SK-N-SH (cell line): ENCODE measurements at regions not wholly inside any gene's neighbourhood (a gene's known extent, or its start where the extent isn't known, plus 50 kb on each side); places are given as distances from the start of the nearest gene placed in this dataset.

Experiments used
- CTCF ChIA-PET: fragments of 300-600, 350-600 bp; formaldehyde crosslinking; extraction: SDS; loops from one replicate; lab custom pipeline; 2021; lab: Yijun Ruan, JAX
- POLR2A ChIA-PET: fragments of 350-600 bp; sonication (Branson Sonifier 250); formaldehyde crosslinking; extraction: SDS; loops from one replicate; lab custom pipeline; 2020; ENCODE audit warnings: antibody characterized with exemption, inconsistent platforms; lab: Yijun Ruan, JAX
- DNase-seq: peaks from one replicate; pipeline ENCODE4 v3.0.0; 2012
- H2AFZ ChIP-seq: fragments of 200-600 bp; sonication (generic); 2 replicates; pipeline ENCODE4 v1.8.1; 2016; ENCODE audit warnings: antibody characterized with exemption, mild to moderate bottlenecking, low read depth
- H3F3A ChIP-seq: fragments of 200-600 bp; sonication (generic); replicated peaks from 2 replicates; pipeline ENCODE3; 2016; ENCODE audit warnings: antibody characterized with exemption, mild to moderate bottlenecking; ENCODE audit not compliant: insufficient read depth
- H3K27ac ChIP-seq, 2 experiments: fragments of 200-500 bp in 1 of 2; fragments of 200-600 bp in 1 of 2; sonication (Bioruptor generic) in 1 of 2; sonication (generic), shearing (Covaris generic) in 1 of 2; 2 replicates each; pipeline versions ENCODE4 v1.5.1 to v1.6.1; 2014 to 2016; ENCODE audit warnings: low read depth in 2 of 2, inconsistent platforms in 1 of 2, low read length in 1 of 2, mild to moderate bottlenecking in 1 of 2, mixed read lengths in 1 of 2
- H3K27me3 ChIP-seq: fragments of 200-600 bp; sonication (generic), shearing (Covaris generic); 2 replicates; pipeline ENCODE4 v1.6.1; 2016; ENCODE audit warnings: mixed run types; ENCODE audit not compliant: insufficient read depth
- H3K36me3 ChIP-seq, 2 experiments: fragments of 200-500 bp in 1 of 2; fragments of 200-600 bp in 1 of 2; sonication (Bioruptor generic) in 1 of 2; sonication (generic) in 1 of 2; replicated peaks in 1 of 2; 2 replicates each; pipeline versions ENCODE3 to v1.5.1; 2014 to 2016; ENCODE audit warnings: low read length in 1 of 2, mild to moderate bottlenecking in 1 of 2; ENCODE audit not compliant: insufficient read depth in 2 of 2, control insufficient read depth in 1 of 2
- H3K4me1 ChIP-seq, 2 experiments: fragments of 200-500 bp in 1 of 2; fragments of 200-600 bp in 1 of 2; sonication (Bioruptor generic) in 1 of 2; sonication (generic), shearing (Covaris generic) in 1 of 2; 2 replicates each; pipeline versions ENCODE4 v1.5.1 to v1.6.1; 2014 to 2016; ENCODE audit warnings: low read depth in 1 of 2, low read length in 1 of 2, mixed run types in 1 of 2; ENCODE audit not compliant: insufficient read depth in 2 of 2, control insufficient read depth in 1 of 2
- H3K4me2 ChIP-seq: fragments of 200-600 bp; sonication (generic), shearing (Covaris generic); 2 replicates; pipeline ENCODE4 v1.6.1; 2017; ENCODE audit warnings: mixed run types
- H3K4me3 ChIP-seq, 2 experiments: fragments of 200-500 bp in 1 of 2; fragments of 200-600 bp in 1 of 2; sonication (Bioruptor generic) in 1 of 2; sonication (generic), shearing (Covaris generic) in 1 of 2; 2 replicates each; pipeline versions ENCODE4 v1.5.1 to v1.8.1; 2014 to 2016; ENCODE audit warnings: low read depth in 2 of 2, inconsistent platforms in 1 of 2, low read length in 1 of 2, mild to moderate bottlenecking in 1 of 2, mixed read lengths in 1 of 2, moderate library complexity in 1 of 2
- H3K79me2 ChIP-seq: fragments of 200-600 bp; sonication (generic); 2 replicates; pipeline ENCODE4 v1.8.1; 2017; ENCODE audit warnings: mild to moderate bottlenecking; ENCODE audit not compliant: insufficient read depth
- H3K9ac ChIP-seq: fragments of 200-600 bp; sonication (generic); 2 replicates; pipeline ENCODE4 v1.6.1; 2017; ENCODE audit warnings: mixed run types
- H3K9me2 ChIP-seq: fragments of 200-600 bp; sonication (generic); 2 replicates; pipeline ENCODE4 v1.6.1; 2017; ENCODE audit warnings: mixed run types
- H3K9me3 ChIP-seq: fragments of 200-600 bp; sonication (generic); 2 replicates; pipeline ENCODE4 v1.6.1; 2017; ENCODE audit warnings: mixed run types, mild to moderate bottlenecking, moderate library complexity
- H4K20me1 ChIP-seq: fragments of 200-600 bp; sonication (generic); 2 replicates; pipeline ENCODE4 v1.6.1; 2017; ENCODE audit warnings: mild to moderate bottlenecking, mixed run types; ENCODE audit not compliant: insufficient read depth
- CTCF ChIP-seq: fragments of 200-600 bp; sonication (generic); IDR thresholded peaks from 2 replicates; pipeline ENCODE4 v1.6.1; 2017; ENCODE audit warnings: antibody characterized with exemption, mild to moderate bottlenecking, moderate library complexity
- FOSL2 ChIP-seq: IDR thresholded peaks from 2 replicates; pipeline ENCODE4 v1.4.0; 2012; ENCODE audit warnings: low read depth, mild to moderate bottlenecking, moderate library complexity, borderline replicate concordance
- FOXJ3 ChIP-seq: sonication (generic); formaldehyde crosslinking; IDR thresholded peaks from 2 replicates; pipeline ENCODE4 v1.5.1; 2020; ENCODE audit warnings: mild to moderate bottlenecking, missing genetic modification reagents
- FOXM1 ChIP-seq: IDR thresholded peaks from 2 replicates; pipeline ENCODE4 v1.4.0; 2012; ENCODE audit warnings: low read depth, mild to moderate bottlenecking
- GABPA ChIP-seq: IDR thresholded peaks from 2 replicates; pipeline ENCODE4 v1.4.0; 2012; ENCODE audit warnings: low read depth, mild to moderate bottlenecking
- JUND ChIP-seq: IDR thresholded peaks from 2 replicates; pipeline ENCODE4 v1.4.0; 2012
- RFX5 ChIP-seq: IDR thresholded peaks from 2 replicates; pipeline ENCODE4 v1.6.1; 2012; ENCODE audit warnings: mild to moderate bottlenecking, improper control_type of control experiment, low read length
- RXRA ChIP-seq: IDR thresholded peaks from 2 replicates; pipeline ENCODE4 v1.4.0; 2012; ENCODE audit warnings: low read depth, mild to moderate bottlenecking, borderline replicate concordance
- SMC3 ChIP-seq: IDR thresholded peaks from 2 replicates; pipeline ENCODE4 v1.6.1; 2012; ENCODE audit warnings: low read depth, low read length, improper control_type of control experiment
- USF2 ChIP-seq: fragments of 150-350 bp; IDR thresholded peaks from 2 replicates; pipeline ENCODE4 v1.6.1; 2017; ENCODE audit warnings: antibody characterized with exemption, low read length, low read depth, borderline replicate concordance
- WGBS: methylation state at CpG from one replicate; pipeline ENCODE4 v1.1.6; 2017; ENCODE audit warnings: low lambda C conversion rate; 5-methylcytosine and 5-hydroxymethylcytosine counted together

- H4K20me1 ChIP-seq: no peaks in the 10 kb centered on the region
- ChIA-PET POLR2A (no interaction called here), CTCF (no interaction called here)
- WGBS: 100% methylated on average over 4 of the region's 4 CpGs
- no peaks in the 10 kb centered on the region for H3K9me3 ChIP-seq
- H3K27me3 ChIP-seq: no peaks in the 10 kb centered on the region
- H3K9ac ChIP-seq: no peak overlapping the region
- H3F3A ChIP-seq: no peaks in the 10 kb centered on the region
- H3K79me2 ChIP-seq: no peaks in the 10 kb centered on the region
- H3K9me2 ChIP-seq: no peaks in the 10 kb centered on the region
- DNase-seq: no peak
- TF ChIP-seq SMC3: no peak
- no peak for TF ChIP-seq FOXJ3 (CRISPR knock-in tag)
- H3K27ac ChIP-seq: no peak overlapping the region
- no peak overlapping the region for H2AFZ ChIP-seq
- H3K4me3 ChIP-seq: no peak overlapping the region
- no peak overlapping the region for H3K4me2 ChIP-seq
- H3K4me1 ChIP-seq: peaks cover 0 to 4% of the 10 kb centered on the region in 2 experiments; a peak in 1 of 4 replicates
- no peaks in the 10 kb centered on the region for H3K36me3 ChIP-seq
These were observed 89.9 kb upstream of the TBL1XR1 start for GRCh38 chr3:177287231-177287630.

- WGBS: 92% methylated on average over 8 of the region's 8 CpGs
These were observed 93.4 kb upstream of the TBL1XR1 start for GRCh38 chr3:177290633-177291032.

More at GRCh38 chr3:177290633-177291032, 93.4 kb upstream of the TBL1XR1 start:
- no peak overlapping the region for H2AFZ ChIP-seq
- H3F3A ChIP-seq: no peaks in the 10 kb centered on the region
- ChIA-PET CTCF (no interaction called here), POLR2A (no interaction called here)
- no peak overlapping the region for H3K27ac ChIP-seq
- no peaks in the 10 kb centered on the region for H4K20me1 ChIP-seq
- no peak for DNase-seq
- H3K79me2 ChIP-seq: no peaks in the 10 kb centered on the region
- peaks cover 0 to 2% of the 10 kb centered on the region in 2 experiments; a peak in 1 of 4 replicates for H3K4me1 ChIP-seq
- no peak for TF ChIP-seq RFX5
- no peak for TF ChIP-seq CTCF
- TF ChIP-seq USF2: no peak
- no peak for TF ChIP-seq FOSL2
- no peak for TF ChIP-seq FOXM1
- TF ChIP-seq JUND: no peak
- no peak for TF ChIP-seq RXRA
- no peak for TF ChIP-seq GABPA
- H3K36me3 ChIP-seq: no peaks in the 10 kb centered on the region
- H3K27me3 ChIP-seq: no peaks in the 10 kb centered on the region
- H3K9me3 ChIP-seq: no peaks in the 10 kb centered on the region
- H3K4me2 ChIP-seq: no peak overlapping the region
- H3K4me3 ChIP-seq: no peak overlapping the region
- no peaks in the 10 kb centered on the region for H3K9me2 ChIP-seq
- no peak overlapping the region for H3K9ac ChIP-seq
